ENCODE measurements at regions not wholly inside any gene's neighbourhood (a gene's known extent, or its start where the extent isn't known, plus 50 kb on each side); places are given as distances from the start of the nearest gene placed in this dataset.

- TF ChIP-seq GABPB1 (CRISPR knock-in tag; IDR thresholded peaks at IDR 0.05) (no peak), JAZF1 (CRISPR knock-in tag; IDR thresholded peaks at IDR 0.05) (no peak), AR (CRISPR knock-in tag; IDR thresholded peaks at IDR 0.05) (no peak), TEAD4 (CRISPR knock-in tag; IDR thresholded peaks at IDR 0.05) (no peak), AFF4 (CRISPR knock-in tag; IDR thresholded peaks at IDR 0.05; ENCODE audit: borderline replicate concordance) (no peak), STAT6 (CRISPR knock-in tag; conservative IDR thresholded peaks at IDR 0.05; ENCODE audit: low read depth) (no peak), PRRX2 (CRISPR knock-in tag; IDR thresholded peaks at IDR 0.05) (no peak), SP1 (CRISPR knock-in tag; conservative IDR thresholded peaks at IDR 0.05) (no peak), ZBTB43 (CRISPR knock-in tag; IDR thresholded peaks at IDR 0.05) (no peak), SMAD4 (CRISPR knock-in tag; IDR thresholded peaks at IDR 0.05) (no peak), NR2C2 (CRISPR knock-in tag; IDR thresholded peaks at IDR 0.05) (no peak), CREM (CRISPR knock-in tag; IDR thresholded peaks at IDR 0.05) (no peak)
- ChIA-PET CTCF (no interaction called here), POLR2A (no interaction called here)
- no peak for DNase-seq (ENCODE audit: low spot score)
- H3K4me3 Mint-ChIP-seq: no peak overlapping the region
- no peaks in the 10 kb centered on the region for H3K9me3 Mint-ChIP-seq
- no peak overlapping the region for H3K27ac Mint-ChIP-seq
- H3K4me1 Mint-ChIP-seq: no peaks in the 10 kb centered on the region
- no peaks in the 10 kb centered on the region; the same call in 1 of the 2 replicates for H3K27me3 Mint-ChIP-seq (ENCODE audit: low read depth)
- ATAC-seq: no peak
- H3K36me3 Mint-ChIP-seq: no peaks in the 10 kb centered on the region
Measured at GRCh38 chr3:73143401-73143800, 81.9 kb downstream of the EBLN2 start.

- H3K27ac Mint-ChIP-seq: no peak overlapping the region
- TF ChIP-seq MXD4 (CRISPR knock-in tag; IDR thresholded peaks at IDR 0.05; ENCODE audit: borderline replicate concordance) (no peak), ZBTB43 (CRISPR knock-in tag; IDR thresholded peaks at IDR 0.05) (no peak), E2F1 (CRISPR knock-in tag; IDR thresholded peaks at IDR 0.05) (no peak), ZBTB21 (CRISPR knock-in tag; IDR thresholded peaks at IDR 0.05; ENCODE audit: borderline replicate concordance) (no peak), HMGXB4 (CRISPR knock-in tag; IDR thresholded peaks at IDR 0.05) (no peak), ZNF121 (CRISPR knock-in tag; IDR thresholded peaks at IDR 0.05) (no peak), ZNF671 (CRISPR knock-in tag; IDR thresholded peaks at IDR 0.05) (no peak), NFATC4 (CRISPR knock-in tag; IDR thresholded peaks at IDR 0.05) (no peak)
Measured at GRCh38 chr3:73143821-73144237, 82.4 kb downstream of the EBLN2 start.

More at GRCh38 chr3:73143821-73144237, 82.4 kb downstream of the EBLN2 start:
- H3K27me3 Mint-ChIP-seq (ENCODE audit: low read depth): no peaks in the 10 kb centered on the region; the same call in 1 of the 2 replicates
- ChIA-PET POLR2A (no interaction called here), CTCF (interaction anchor here (0.6 kb wide), 1 partner anchor 47 kb away, joined by 3 read pairs; no protein-coding TSS in a partner anchor)
- no peak overlapping the region for H3K4me3 Mint-ChIP-seq
- DNase-seq (ENCODE audit: low spot score) (no peak), ATAC-seq (no peak)
- H3K4me1 Mint-ChIP-seq: no peaks in the 10 kb centered on the region
- no peaks in the 10 kb centered on the region for H3K9me3 Mint-ChIP-seq
- H3K36me3 Mint-ChIP-seq: no peaks in the 10 kb centered on the region

Data from WTC11 (cell line).